Neural progenitor cell (in vitro differentiated cells): ENCODE measurements at regions not wholly inside any gene's neighbourhood (a gene's known extent, or its start where the extent isn't known, plus 50 kb on each side); places are given as distances from the start of the nearest gene placed in this dataset.

Experiments used
- EZH2 ChIP-seq: fragments of 200-600 bp; sonication (generic); IDR thresholded peaks from 2 replicates; pipeline ENCODE4 v1.6.1; 2017; ENCODE audit warnings: antibody characterized with exemption, mild to moderate bottlenecking, moderate library complexity
- TF ChIP-seq, protein P1 (sequence below): fragments of 200-600 bp; sonication (generic); IDR thresholded peaks from 2 replicates; pipeline ENCODE4 v1.5.1; 2017; ENCODE audit warnings: antibody characterized with exemption, mild to moderate bottlenecking

DNA sequence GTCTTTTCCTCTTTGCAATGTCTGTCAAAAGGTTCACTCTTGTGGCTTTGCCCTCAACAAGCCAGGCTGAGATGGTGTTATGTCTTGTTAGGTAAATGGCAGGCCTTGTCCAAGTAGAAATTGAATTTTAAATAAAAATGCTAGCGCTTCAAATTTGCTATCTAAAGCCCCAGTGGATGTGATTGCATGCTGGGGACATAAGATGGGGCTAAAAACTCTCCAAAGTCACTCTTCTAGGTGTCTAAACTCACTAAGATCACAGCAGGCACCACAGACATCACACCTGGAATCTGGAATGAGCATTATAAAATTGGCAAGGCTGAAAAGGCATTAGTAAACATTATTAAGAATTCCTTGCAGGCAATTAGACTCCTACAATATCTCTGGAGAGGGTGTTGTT, 262.7 kb upstream of the CLINT1 start:
- TF ChIP-seq EZH2 = no peak
- TF ChIP-seq, protein P1, sequence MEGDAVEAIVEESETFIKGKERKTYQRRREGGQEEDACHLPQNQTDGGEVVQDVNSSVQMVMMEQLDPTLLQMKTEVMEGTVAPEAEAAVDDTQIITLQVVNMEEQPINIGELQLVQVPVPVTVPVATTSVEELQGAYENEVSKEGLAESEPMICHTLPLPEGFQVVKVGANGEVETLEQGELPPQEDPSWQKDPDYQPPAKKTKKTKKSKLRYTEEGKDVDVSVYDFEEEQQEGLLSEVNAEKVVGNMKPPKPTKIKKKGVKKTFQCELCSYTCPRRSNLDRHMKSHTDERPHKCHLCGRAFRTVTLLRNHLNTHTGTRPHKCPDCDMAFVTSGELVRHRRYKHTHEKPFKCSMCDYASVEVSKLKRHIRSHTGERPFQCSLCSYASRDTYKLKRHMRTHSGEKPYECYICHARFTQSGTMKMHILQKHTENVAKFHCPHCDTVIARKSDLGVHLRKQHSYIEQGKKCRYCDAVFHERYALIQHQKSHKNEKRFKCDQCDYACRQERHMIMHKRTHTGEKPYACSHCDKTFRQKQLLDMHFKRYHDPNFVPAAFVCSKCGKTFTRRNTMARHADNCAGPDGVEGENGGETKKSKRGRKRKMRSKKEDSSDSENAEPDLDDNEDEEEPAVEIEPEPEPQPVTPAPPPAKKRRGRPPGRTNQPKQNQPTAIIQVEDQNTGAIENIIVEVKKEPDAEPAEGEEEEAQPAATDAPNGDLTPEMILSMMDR = no peak
